Left ventricle myocardium inferior (tissue), 1 donor: ENCODE measurements at regions not wholly inside any gene's neighbourhood (a gene's known extent, or its start where the extent isn't known, plus 50 kb on each side); places are given as distances from the start of the nearest gene placed in this dataset.
"Not testable (repeated sequence)": the region's sequence is repeated elsewhere in the genome, so short reads cannot be mapped to it uniquely, and the experiment has no call there.

Source experiments
- DNase-seq: peaks from one replicate; pipeline ENCODE4 v3.0.0-alpha.2; 2020
- H3K27ac ChIP-seq: fragments of 200-600 bp; replicated peaks from 2 replicates; pipeline ENCODE4 v1.8.0; 2021
- H3K27me3 ChIP-seq: fragments of 200-600 bp; 2 replicates; pipeline ENCODE4 v1.8.0; 2021; ENCODE audit warnings: low read depth
- H3K36me3 ChIP-seq: fragments of 200-600 bp; 2 replicates; pipeline ENCODE4 v1.8.0; 2021
- H3K4me1 ChIP-seq: fragments of 200-600 bp; 2 replicates; pipeline ENCODE4 v1.8.0; 2021
- H3K4me3 ChIP-seq: fragments of 200-600 bp; 2 replicates; pipeline ENCODE4 v1.8.0; 2021; ENCODE audit warnings: mild to moderate bottlenecking, moderate library complexity
- H3K9me3 ChIP-seq: fragments of 200-600 bp; replicated peaks from 2 replicates; pipeline ENCODE4 v1.8.0; 2021
- intact Hi-C: fragments of 100-400 bp; cut with micrococcal nuclease; formaldehyde crosslinking; loops from one replicate; pipeline ENCODE4 v1.11.0; 2022
- TF ChIP-seq, protein P1 (sequence below): fragments of 200-600 bp; IDR thresholded peaks from 2 replicates; pipeline ENCODE4 v1.8.0; 2021; ENCODE audit warnings: antibody characterized with exemption, mild to moderate bottlenecking, borderline replicate concordance
- donor health status: DM: no; HTN: yes; CAD: no; lungs with severe emphysema.

DNA sequence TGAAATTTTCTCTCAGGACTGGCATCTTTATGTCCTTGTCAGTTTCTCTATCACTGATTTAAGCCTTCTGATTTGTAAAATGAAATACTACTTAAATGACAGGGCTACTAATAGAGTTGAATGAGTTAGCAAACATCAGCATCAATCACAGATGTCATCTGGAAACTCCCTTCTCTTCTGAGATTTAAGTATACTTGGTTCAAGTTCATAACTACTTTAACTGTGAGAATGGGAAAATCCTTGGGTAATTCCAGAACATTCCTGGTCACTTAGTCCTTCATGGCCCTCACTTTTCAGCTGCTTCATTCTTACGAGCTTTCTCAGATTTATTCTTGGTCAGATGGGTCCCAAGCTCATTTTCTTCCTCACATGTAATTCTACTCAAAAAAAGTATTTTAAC is 1655.3 kb upstream of the FLRT2 start:
- TF ChIP-seq, protein P1, sequence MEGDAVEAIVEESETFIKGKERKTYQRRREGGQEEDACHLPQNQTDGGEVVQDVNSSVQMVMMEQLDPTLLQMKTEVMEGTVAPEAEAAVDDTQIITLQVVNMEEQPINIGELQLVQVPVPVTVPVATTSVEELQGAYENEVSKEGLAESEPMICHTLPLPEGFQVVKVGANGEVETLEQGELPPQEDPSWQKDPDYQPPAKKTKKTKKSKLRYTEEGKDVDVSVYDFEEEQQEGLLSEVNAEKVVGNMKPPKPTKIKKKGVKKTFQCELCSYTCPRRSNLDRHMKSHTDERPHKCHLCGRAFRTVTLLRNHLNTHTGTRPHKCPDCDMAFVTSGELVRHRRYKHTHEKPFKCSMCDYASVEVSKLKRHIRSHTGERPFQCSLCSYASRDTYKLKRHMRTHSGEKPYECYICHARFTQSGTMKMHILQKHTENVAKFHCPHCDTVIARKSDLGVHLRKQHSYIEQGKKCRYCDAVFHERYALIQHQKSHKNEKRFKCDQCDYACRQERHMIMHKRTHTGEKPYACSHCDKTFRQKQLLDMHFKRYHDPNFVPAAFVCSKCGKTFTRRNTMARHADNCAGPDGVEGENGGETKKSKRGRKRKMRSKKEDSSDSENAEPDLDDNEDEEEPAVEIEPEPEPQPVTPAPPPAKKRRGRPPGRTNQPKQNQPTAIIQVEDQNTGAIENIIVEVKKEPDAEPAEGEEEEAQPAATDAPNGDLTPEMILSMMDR = no peak
- Histone ChIP-seq H3K27ac (no peak overlapping the region), H3K4me3 (no peak overlapping the region), H3K4me1 (no peaks in the 10 kb centered on the region), H3K36me3 (no peaks in the 10 kb centered on the region), H3K9me3 (no peaks in the 10 kb centered on the region), H3K27me3 (no peaks in the 10 kb centered on the region)
- intact Hi-C loops = no loop called here
- no peak for DNase-seq

DNA sequence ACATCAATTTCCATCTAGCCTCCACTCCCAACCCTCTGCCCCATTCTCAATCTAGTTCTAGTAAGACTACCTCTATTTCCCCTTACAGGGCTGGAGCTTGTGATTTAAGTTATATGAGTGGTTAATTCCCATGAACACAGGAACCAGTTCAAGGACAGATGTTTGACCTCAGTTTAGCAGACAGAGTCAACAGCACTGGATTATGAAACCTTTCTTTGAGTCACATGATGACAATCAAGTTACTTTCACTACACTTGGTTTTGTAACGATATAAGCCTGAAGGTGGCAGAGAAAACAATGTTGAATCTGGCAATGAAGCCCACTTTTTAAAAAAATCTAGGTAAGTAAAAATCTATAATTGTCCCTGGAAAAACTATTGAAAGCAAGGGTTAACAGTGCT is 1646.2 kb upstream of the FLRT2 start:
- intact Hi-C loops = no loop called here
- DNase-seq = no peak
- H3K9me3 ChIP-seq = no peaks in the 10 kb centered on the region
- no peaks in the 10 kb centered on the region for H3K36me3 ChIP-seq
- H3K27me3 ChIP-seq = no peaks in the 10 kb centered on the region
- TF ChIP-seq, protein P1 = no peak
- H3K4me1 ChIP-seq = no peaks in the 10 kb centered on the region
- no peak overlapping the region for H3K27ac ChIP-seq
- no peak overlapping the region for H3K4me3 ChIP-seq

DNA sequence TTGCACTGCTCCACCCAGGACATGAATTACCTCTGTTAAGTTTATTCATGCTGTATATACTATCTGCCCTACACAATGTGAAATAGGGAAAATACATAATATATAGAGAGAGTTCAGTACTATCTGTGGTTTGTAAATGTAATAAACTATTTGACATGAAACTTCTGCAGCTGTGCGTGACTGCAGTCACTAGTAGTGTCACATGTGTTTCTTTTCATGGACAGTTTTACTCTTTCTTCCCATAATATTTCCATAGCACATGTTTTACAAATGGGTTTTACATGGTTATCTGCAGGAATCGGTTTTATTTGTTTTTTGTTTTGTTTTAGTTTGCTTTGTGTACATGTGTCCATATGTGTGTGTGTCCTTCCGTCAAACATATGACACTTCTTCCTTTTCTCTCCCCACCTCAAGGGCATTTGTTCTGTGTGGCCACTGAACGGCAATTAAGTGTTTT is 1644.1 kb upstream of the FLRT2 start:
- Histone ChIP-seq H3K4me1 (no peaks in the 10 kb centered on the region), H3K27me3 (no peaks in the 10 kb centered on the region), H3K36me3 (no peaks in the 10 kb centered on the region), H3K27ac (no peak overlapping the region), H3K9me3 (no peaks in the 10 kb centered on the region), H3K4me3 (no peak overlapping the region)
- intact Hi-C loops = no loop called here
- TF ChIP-seq, protein P1 = no peak
- DNase-seq = no peak

DNA sequence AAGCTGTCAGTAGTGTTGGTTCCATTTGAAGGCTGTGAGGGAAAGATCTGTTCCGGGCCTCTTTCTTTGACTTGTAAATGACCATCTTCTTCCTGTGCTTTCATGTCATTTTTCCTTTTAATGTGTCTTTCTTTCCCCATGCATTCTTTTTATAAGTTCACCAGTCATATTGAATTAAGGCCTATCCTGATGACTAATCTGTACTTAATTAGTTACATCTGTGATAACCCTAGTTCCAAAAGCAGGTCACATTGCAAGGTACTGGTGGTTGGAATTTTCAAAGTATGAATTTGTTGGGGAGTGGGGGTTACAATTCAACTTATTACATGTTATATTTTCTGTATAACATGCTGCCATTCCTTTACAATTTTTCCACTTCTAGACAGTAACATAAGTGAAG is 1642.1 kb upstream of the FLRT2 start:
- Histone ChIP-seq H3K9me3 (no peaks in the 10 kb centered on the region), H3K27me3 (no peaks in the 10 kb centered on the region), H3K4me3 (no peak overlapping the region), H3K27ac (no peak overlapping the region), H3K36me3 (no peaks in the 10 kb centered on the region), H3K4me1 (no peaks in the 10 kb centered on the region)
- intact Hi-C loops = no loop called here
- TF ChIP-seq, protein P1 = no peak
- DNase-seq = no peak

DNA sequence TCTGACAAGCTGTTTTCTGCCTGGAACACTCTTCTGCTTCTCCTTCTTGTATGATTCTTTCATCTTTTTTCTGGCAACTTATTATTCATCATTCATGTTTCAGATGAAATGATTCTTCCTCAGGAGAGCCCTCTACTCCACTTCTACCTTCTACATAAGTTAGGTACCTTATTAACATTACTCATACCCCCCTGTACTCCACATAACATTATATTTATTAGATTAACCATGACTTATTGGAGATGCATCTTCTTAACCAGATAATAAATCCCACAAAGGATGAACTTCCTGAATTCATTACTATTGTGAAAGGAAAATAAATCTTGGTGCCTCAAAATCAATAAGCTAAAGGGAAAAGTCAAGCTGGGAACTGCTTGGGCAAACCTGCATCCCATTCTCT is 1636.5 kb upstream of the FLRT2 start:
- DNase-seq = no peak
- TF ChIP-seq, protein P1 = no peak
- Histone ChIP-seq H3K4me3 (no peak overlapping the region), H3K27ac (no peak overlapping the region), H3K27me3 (no peaks in the 10 kb centered on the region), H3K9me3 (no peaks in the 10 kb centered on the region), H3K4me1 (no peaks in the 10 kb centered on the region), H3K36me3 (no peaks in the 10 kb centered on the region)
- intact Hi-C loops = no loop called here

DNA sequence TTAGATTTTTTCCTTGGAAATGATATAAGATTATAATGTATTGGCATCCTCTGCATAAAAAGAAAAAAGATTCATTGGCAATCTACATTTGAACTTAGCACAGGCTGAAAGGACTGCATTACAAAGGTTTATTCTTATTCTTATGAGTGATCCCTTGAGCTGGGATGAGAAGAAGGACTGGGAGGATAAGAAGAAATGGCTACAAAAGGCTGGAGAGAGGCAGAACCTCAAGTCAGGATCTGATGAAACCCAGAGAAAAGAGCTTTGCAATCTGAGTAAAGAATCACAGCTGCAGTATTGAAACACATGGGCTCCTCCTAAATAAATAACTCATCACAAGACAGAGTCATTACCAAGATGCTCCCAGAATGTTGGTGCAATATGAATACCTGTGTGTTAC is 1635.4 kb upstream of the FLRT2 start:
- Histone ChIP-seq H3K4me3 (no peak overlapping the region), H3K9me3 (no peaks in the 10 kb centered on the region), H3K27me3 (no peaks in the 10 kb centered on the region), H3K4me1 (no peaks in the 10 kb centered on the region), H3K36me3 (no peaks in the 10 kb centered on the region), H3K27ac (no peak overlapping the region)
- no peak for DNase-seq
- TF ChIP-seq, protein P1 = no peak
- intact Hi-C loops = no loop called here

DNA sequence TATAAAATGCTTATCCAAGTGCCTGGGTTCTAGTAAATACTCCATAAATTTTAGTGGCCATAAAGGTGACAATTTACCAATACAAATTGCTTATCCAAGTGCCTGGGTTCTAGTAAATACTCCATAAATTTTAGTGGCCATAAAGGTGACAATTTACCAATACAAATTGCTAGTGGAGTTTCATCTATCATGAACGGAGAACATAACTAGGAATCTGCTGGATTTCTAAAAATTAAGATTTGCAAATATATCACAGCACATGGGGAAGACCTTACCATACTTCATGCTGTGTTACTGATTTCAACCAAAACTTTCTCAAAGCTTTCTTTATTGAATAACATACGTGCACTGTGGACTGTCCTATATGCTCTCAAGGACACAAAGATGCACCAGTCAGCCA is 1631.4 kb upstream of the FLRT2 start:
- DNase-seq, H3K9me3 ChIP-seq, H3K4me3 ChIP-seq, H3K4me1 ChIP-seq, H3K36me3 ChIP-seq, H3K27ac ChIP-seq, intact Hi-C loops, H3K27me3 ChIP-seq: not testable (repeated sequence)
